IPS-18a (cell line): ENCODE measurements at regions not wholly inside any gene's neighbourhood (a gene's known extent, or its start where the extent isn't known, plus 50 kb on each side); places are given as distances from the start of the nearest gene placed in this dataset.

ENCODE experiments used
- H3K27ac ChIP-seq: one replicate; pipeline ENCODE4 v1.5.1; 2013; ENCODE audit warnings: low read length
- H3K27me3 ChIP-seq: one replicate; pipeline ENCODE4 v1.6.1; 2013; ENCODE audit warnings: mild to moderate bottlenecking, low read length; ENCODE audit not compliant: control insufficient read depth, insufficient read depth
- H3K36me3 ChIP-seq: one replicate; pipeline ENCODE4 v1.6.1; 2013; ENCODE audit warnings: low read depth, low read length; ENCODE audit not compliant: control insufficient read depth
- H3K4me1 ChIP-seq: one replicate; pipeline ENCODE4 v1.6.1; 2013; ENCODE audit warnings: low read depth, low read length; ENCODE audit not compliant: control insufficient read depth
- H3K4me3 ChIP-seq: one replicate; pipeline ENCODE4 v1.5.1; 2013; ENCODE audit warnings: low read length
- H3K9ac ChIP-seq: one replicate; pipeline ENCODE4 v1.6.1; 2013; ENCODE audit warnings: mild to moderate bottlenecking, low read length, moderate library complexity
- H3K9me3 ChIP-seq: one replicate; pipeline ENCODE4 v1.6.1; 2013; ENCODE audit warnings: low read depth, low read length; ENCODE audit not compliant: control insufficient read depth

DNA sequence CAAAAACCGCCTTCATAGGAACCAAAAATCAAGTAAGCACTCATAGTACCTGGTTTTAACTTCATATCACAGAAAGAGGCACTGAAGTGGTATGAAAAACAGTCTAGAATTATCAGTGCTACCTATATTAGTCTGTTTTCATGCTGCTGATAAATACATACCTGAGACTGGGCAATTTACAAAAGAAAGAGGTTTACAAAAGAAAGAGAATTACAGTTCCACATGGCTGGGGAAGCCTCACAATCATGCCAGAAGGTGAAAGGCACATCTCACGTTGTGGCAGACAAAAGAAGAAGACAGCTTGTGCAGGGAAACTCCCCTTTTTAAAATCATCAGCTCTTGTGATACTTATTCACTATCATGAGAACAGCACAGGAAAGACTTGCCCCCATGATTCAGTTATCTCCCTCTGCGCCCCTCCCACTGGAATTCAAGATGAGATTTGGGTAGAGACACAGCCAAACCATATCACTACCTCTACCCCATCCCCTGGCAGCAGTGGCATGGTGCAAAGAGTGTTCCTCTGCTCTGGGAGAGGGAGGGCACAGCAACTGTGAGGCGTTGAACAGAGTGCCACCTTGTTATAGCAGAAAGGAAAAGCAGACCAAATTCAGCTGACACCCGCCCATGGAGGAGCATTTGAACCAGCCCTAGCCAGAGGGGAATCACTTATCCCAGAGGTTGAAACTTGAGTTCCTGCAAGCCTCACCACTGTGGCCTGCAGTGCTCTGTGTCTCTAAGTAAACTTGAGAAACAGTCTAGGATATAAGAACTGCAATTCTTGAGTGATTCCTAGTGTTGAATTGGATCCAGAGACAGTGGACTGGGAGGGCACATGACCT, 61.9 kb upstream of the PTPRZ1 start:
- Histone ChIP-seq H3K9me3 (no peaks in the 10 kb centered on the region), H3K9ac (no peak overlapping the region), H3K36me3 (no peaks in the 10 kb centered on the region), H3K4me3 (no peak overlapping the region), H3K27me3 (no peaks in the 10 kb centered on the region), H3K4me1 (peaks cover 15% of the 10 kb centered on the region), H3K27ac (no peak overlapping the region)

GRCh38 chr7:121807078-121807477, 65.9 kb upstream of the PTPRZ1 start:
- Histone ChIP-seq H3K4me3 (no peak overlapping the region), H3K27me3 (no peaks in the 10 kb centered on the region), H3K27ac (no peak overlapping the region), H3K9me3 (no peaks in the 10 kb centered on the region), H3K4me1 (peaks cover 15% of the 10 kb centered on the region), H3K36me3 (no peaks in the 10 kb centered on the region), H3K9ac (no peak overlapping the region)

DNA sequence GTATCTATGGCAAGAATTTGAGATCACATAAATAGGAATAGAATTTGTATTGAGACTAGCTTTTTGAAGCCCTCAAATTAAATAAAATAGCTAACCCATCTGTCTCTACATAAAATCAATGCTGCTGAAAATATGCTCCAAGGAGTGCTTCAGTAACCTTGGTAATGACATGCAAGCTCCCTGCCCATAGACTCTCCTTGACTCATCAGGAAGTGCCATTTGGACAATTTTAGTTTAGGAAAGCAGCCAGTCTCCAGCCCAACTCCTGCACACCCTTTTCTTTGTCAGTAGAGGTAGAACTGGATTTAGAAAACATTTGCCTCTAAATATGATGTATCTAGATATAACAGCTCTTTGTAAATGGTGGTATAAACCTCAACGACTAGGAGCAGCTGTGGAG, 69.9 kb upstream of the PTPRZ1 start:
- no peak overlapping the region for H3K27ac ChIP-seq

DNA sequence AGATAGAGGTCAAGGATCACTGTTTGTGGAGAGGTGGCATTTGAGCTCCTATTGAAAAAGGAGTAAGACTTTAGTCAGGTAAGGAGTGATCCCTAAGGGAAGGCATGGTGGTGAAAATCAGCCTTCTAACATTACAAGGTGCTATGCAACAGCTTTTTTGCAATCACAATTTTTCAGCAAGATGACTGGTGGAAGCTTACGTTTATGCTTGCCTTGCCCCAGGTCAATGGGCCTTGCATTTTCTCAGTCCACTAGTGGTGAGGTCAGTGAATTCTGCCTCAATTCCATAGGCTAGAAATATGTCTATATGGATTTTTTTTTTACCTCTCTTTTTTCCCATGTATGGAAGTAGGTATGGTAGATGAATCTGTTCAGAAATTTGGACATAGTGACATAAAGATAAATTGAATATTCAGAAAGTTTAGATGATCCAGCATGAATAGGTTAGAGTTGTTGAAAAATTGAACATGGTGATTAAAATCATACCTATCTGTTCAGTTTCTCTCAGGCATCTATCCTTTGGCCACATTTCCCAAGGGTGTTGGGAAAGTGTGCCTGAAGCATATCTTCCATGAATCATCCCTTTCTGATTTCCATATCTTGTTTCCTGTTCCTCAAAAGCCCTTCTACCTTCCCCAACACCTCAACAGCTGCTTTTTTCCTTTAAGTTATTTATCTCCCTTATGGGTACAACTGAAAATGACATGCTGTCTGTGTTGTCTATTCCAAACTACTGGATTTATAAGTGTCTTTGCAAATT, 71.9 kb upstream of the PTPRZ1 start:
- peaks cover 37% of the 10 kb centered on the region for H3K4me1 ChIP-seq
- H3K36me3 ChIP-seq, result no peaks in the 10 kb centered on the region
- H3K9ac ChIP-seq, result no peak overlapping the region
- H3K27me3 ChIP-seq, result no peaks in the 10 kb centered on the region
- H3K27ac ChIP-seq, result no peak overlapping the region
- no peaks in the 10 kb centered on the region for H3K9me3 ChIP-seq
- no peak overlapping the region for H3K4me3 ChIP-seq

More for the DNA sequence above, 69.9 kb upstream of the PTPRZ1 start:
- no peaks in the 10 kb centered on the region for H3K36me3 ChIP-seq
- H3K4me3 ChIP-seq, result no peak overlapping the region
- H3K9ac ChIP-seq, result no peak overlapping the region
- H3K9me3 ChIP-seq, result no peaks in the 10 kb centered on the region
- no peaks in the 10 kb centered on the region for H3K27me3 ChIP-seq
- H3K4me1 ChIP-seq, result peaks cover 18% of the 10 kb centered on the region

GRCh38 chr7:121798896-121799295, 74.1 kb upstream of the PTPRZ1 start:
- H3K27ac ChIP-seq, result peak overlapping the region; percentile 73
- no peaks in the 10 kb centered on the region for H3K27me3 ChIP-seq
- H3K9me3 ChIP-seq, result no peaks in the 10 kb centered on the region
- H3K9ac ChIP-seq, result peak overlapping the region; percentile 59
- peaks cover 37% of the 10 kb centered on the region for H3K4me1 ChIP-seq
- no peaks in the 10 kb centered on the region for H3K36me3 ChIP-seq
- peak overlapping the region; percentile 4 for H3K4me3 ChIP-seq

DNA sequence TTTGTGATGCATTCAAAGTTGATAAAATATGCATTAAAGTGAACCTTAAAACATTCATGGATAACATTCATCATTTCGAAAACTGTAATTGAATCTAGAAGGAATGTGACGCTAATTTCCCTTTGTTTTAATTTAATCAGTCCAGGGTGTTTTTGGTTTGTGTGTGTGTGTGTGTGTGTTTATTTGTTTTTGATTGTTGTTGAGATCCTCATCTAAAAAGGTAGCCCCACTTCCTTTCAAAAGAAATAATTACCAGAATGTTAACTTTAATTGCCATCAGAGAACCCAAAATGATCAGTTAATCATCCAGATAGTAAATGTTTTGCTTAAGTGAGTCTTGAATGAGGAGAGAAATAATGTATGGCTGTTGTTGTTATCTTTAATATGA, 74.5 kb upstream of the PTPRZ1 start:
- no peaks in the 10 kb centered on the region for H3K9me3 ChIP-seq
- H3K36me3 ChIP-seq, result no peaks in the 10 kb centered on the region
- H3K27ac ChIP-seq, result peak overlapping the region; percentile 73
- peak overlapping the region; percentile 4 for H3K4me3 ChIP-seq
- peaks cover 37% of the 10 kb centered on the region for H3K4me1 ChIP-seq
- H3K27me3 ChIP-seq, result no peaks in the 10 kb centered on the region
- peak overlapping the region; percentile 59 for H3K9ac ChIP-seq

DNA sequence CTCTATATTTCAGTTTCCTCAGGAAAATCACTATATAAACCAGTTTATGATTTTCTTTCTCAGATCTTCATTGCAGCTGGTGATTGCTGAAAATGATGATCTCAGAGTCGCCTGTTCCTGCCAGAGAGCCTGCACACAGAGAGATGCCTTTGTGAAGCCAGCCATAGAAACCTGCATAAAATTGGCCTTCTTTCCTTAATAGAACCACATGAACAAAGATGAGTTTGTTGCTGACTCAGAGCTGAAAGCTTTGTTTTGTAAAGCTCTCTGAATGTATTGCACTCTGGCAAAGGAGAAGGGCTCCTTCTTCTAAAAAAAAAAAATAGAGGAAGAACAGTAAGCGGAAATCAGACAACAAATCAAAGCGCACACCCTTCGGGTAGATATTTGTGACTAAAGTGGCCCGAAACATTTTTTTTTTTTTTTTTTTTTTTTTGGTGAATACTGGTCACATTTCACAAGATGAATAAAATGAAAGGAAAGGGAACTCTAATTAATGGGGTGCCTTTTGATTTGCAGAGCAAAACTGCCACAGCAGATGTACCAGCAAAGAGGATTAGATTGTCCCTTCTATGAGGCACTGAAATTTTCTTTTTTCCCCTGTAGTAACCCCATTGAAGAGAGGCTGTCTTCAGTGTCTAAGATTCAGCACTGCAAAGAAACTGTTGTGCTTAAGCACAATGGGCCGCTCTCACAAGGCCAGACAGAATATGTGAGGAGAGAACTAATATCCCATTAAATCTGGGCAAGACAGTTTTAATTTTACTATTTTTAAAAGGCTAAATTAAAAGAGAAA, 75.1 kb upstream of the PTPRZ1 start:
- H3K9me3 ChIP-seq, result no peaks in the 10 kb centered on the region
- peak overlapping the region; percentile 73 for H3K27ac ChIP-seq
- peak overlapping the region; percentile 59 for H3K9ac ChIP-seq
- H3K4me1 ChIP-seq, result peaks cover 37% of the 10 kb centered on the region
- no peaks in the 10 kb centered on the region for H3K36me3 ChIP-seq
- no peaks in the 10 kb centered on the region for H3K27me3 ChIP-seq
- H3K4me3 ChIP-seq, result peak overlapping the region; percentile 4

DNA sequence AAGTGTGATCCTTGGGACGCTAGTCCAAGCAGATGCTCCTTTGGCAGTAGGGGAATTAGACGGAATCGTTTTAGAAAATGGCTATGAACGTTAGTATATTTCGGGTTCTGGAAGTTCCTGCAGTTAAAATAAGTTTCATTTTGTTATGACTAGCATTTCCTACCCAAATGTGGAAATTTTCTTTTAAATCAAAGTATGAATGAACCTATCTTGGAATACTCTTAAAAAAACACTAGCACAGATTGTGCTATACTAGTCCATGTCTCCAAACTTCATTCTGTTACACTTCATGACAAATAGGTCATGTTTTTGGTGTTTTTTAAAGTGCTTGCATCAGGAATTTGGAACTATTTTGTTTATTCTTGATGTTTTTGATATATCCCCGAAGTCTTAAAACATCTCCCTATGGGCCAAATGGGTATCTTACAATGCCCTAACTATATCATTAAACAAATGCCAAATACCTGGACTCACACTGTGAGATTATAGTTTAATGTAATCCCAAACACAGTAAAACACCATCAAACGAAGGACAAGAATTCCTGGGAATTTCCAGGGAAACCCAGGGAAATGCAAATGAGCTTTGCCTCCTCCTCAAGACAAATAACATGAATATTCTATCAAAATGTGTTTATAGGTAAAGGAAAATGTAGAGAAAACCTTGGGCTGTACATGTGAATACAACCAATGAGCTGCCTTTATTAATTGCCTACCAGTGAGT, 75.9 kb upstream of the PTPRZ1 start:
- Histone ChIP-seq H3K36me3 (no peaks in the 10 kb centered on the region), H3K27me3 (no peaks in the 10 kb centered on the region), H3K27ac (peak overlapping the region; percentile 73), H3K9ac (peak overlapping the region; percentile 59), H3K4me3 (no peak overlapping the region), H3K9me3 (no peaks in the 10 kb centered on the region), H3K4me1 (peaks cover 37% of the 10 kb centered on the region)

GRCh38 chr7:121796381-121796780, 76.6 kb upstream of the PTPRZ1 start:
- Histone ChIP-seq H3K9me3 (no peaks in the 10 kb centered on the region), H3K4me1 (peaks cover 37% of the 10 kb centered on the region), H3K4me3 (no peak overlapping the region), H3K27ac (no peak overlapping the region), H3K36me3 (no peaks in the 10 kb centered on the region), H3K27me3 (no peaks in the 10 kb centered on the region), H3K9ac (no peak overlapping the region)

DNA sequence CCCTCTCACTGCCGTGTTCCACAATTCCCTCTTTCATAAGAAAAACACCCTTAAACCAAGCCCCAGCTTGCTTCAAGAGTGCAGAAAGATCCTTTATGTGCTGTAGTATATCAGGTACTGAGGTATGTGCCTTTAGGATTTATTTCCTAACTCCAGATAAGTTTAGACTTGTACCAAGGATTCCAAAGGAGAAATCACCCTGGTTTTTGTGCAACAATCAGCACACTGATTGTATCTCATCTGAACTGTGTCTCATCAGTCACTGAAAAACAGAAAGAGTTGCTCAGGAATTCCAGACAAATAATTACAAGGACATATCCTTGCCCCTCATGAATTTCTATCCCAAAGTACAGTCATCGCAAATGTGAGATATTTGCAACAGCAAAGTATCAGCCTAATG, 77.2 kb upstream of the PTPRZ1 start:
- no peaks in the 10 kb centered on the region for H3K27me3 ChIP-seq
- H3K36me3 ChIP-seq, result no peaks in the 10 kb centered on the region
- no peak overlapping the region for H3K9ac ChIP-seq
- no peak overlapping the region for H3K27ac ChIP-seq
- H3K4me1 ChIP-seq, result peaks cover 37% of the 10 kb centered on the region
- no peak overlapping the region for H3K4me3 ChIP-seq
- H3K9me3 ChIP-seq, result no peaks in the 10 kb centered on the region

DNA sequence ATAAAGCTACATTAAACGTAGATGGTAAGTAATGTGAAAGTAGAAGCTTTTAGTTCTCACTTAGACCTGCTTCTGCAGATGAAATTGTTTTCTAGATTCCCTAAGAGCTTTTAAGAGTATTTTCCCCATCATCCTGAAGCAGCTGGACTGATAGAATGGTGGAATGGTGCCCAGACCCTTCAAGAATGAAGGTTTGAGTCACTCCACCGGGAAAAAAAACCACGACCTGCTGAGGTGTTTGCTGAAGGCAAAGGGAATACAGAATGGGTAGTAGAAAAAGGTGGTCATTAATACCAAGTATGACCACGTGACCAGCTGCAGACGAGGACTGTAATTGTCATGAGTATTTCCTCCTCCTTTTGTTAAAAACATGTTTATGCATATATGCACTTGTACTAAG, 79.2 kb upstream of the PTPRZ1 start:
- Histone ChIP-seq H3K9me3 (no peaks in the 10 kb centered on the region), H3K9ac (no peak overlapping the region), H3K4me1 (peaks cover 26% of the 10 kb centered on the region), H3K27me3 (no peaks in the 10 kb centered on the region), H3K4me3 (no peak overlapping the region), H3K27ac (no peak overlapping the region), H3K36me3 (no peaks in the 10 kb centered on the region)
